GM12865 (cell line): ENCODE measurements at regions not wholly inside any gene's neighbourhood (a gene's known extent, or its start where the extent isn't known, plus 50 kb on each side); places are given as distances from the start of the nearest gene placed in this dataset.
"Not testable (repeated sequence)": the region's sequence is repeated elsewhere in the genome, so short reads cannot be mapped to it uniquely, and the experiment has no call there.

Source experiments
- DNase-seq: peaks from one replicate; pipeline ENCODE4 v3.0.0; 2010; ENCODE audit warnings: low read depth
- H3K4me3 ChIP-seq: 2 replicates; pipeline ENCODE4 v1.5.1; 2011; ENCODE audit warnings: mild to moderate bottlenecking, low read depth, low read length, control low read depth
- CTCF ChIP-seq: IDR thresholded peaks from 2 replicates; pipeline ENCODE4 v1.5.1; 2011; ENCODE audit warnings: low read length, control low read depth, low read depth, inconsistent platforms; ENCODE audit not compliant: insufficient read depth; ENCODE audit errors: missing control alignments

GRCh38 chr2:145909175-145909755, 1389.3 kb upstream of the ZEB2 start:
- TF ChIP-seq CTCF: no peak
- no peak overlapping the region for H3K4me3 ChIP-seq

GRCh38 chr2:145906354-145906753, 1386.4 kb upstream of the ZEB2 start:
- DNase-seq: no peak
- no peak overlapping the region for H3K4me3 ChIP-seq
- no peak for TF ChIP-seq CTCF

More at GRCh38 chr2:145909175-145909755, 1389.3 kb upstream of the ZEB2 start:
- DNase-seq: no peak

- DNase-seq: no peak
- no peak for TF ChIP-seq CTCF
- H3K4me3 ChIP-seq: no peak overlapping the region
Measured at GRCh38 chr2:145905371-145905770, 1385.5 kb upstream of the ZEB2 start.

- no peak overlapping the region for H3K4me3 ChIP-seq
- no peak for DNase-seq
- no peak for TF ChIP-seq CTCF
Measured at GRCh38 chr2:145897151-145897550, 1377.2 kb upstream of the ZEB2 start.

- TF ChIP-seq CTCF: no peak
- DNase-seq: no peak
- no peak overlapping the region for H3K4me3 ChIP-seq
Measured at GRCh38 chr2:145887915-145888314, 1368.0 kb upstream of the ZEB2 start.

- not testable (repeated sequence) for H3K4me3 ChIP-seq, DNase-seq
Measured at GRCh38 chr2:145880997-145881396, 1361.1 kb upstream of the ZEB2 start.

- no peak for DNase-seq
- no peak overlapping the region for H3K4me3 ChIP-seq
- no peak for TF ChIP-seq CTCF
Measured at GRCh38 chr2:145875016-145875415, 1355.1 kb upstream of the ZEB2 start.
